ENCODE measurements at regions not wholly inside any gene's neighbourhood (a gene's known extent, or its start where the extent isn't known, plus 50 kb on each side); places are given as distances from the start of the nearest gene placed in this dataset.

GRCh38 chr4:133620555-133620954 is 471.5 kb downstream of the PCDH10 start:
- Histone ChIP-seq H3K36me3 (no peaks in the 10 kb centered on the region), H3K4me1 (no peaks in the 10 kb centered on the region), H3K27me3 (no peaks in the 10 kb centered on the region), H3K9me3 (no peaks in the 10 kb centered on the region), H3K27ac (no peak overlapping the region), H3K4me3 (no peak overlapping the region)
- TF ChIP-seq POLR2AphosphoS5 (IDR thresholded peaks at IDR 0.05) = no peak
- TF ChIP-seq, protein P1, sequence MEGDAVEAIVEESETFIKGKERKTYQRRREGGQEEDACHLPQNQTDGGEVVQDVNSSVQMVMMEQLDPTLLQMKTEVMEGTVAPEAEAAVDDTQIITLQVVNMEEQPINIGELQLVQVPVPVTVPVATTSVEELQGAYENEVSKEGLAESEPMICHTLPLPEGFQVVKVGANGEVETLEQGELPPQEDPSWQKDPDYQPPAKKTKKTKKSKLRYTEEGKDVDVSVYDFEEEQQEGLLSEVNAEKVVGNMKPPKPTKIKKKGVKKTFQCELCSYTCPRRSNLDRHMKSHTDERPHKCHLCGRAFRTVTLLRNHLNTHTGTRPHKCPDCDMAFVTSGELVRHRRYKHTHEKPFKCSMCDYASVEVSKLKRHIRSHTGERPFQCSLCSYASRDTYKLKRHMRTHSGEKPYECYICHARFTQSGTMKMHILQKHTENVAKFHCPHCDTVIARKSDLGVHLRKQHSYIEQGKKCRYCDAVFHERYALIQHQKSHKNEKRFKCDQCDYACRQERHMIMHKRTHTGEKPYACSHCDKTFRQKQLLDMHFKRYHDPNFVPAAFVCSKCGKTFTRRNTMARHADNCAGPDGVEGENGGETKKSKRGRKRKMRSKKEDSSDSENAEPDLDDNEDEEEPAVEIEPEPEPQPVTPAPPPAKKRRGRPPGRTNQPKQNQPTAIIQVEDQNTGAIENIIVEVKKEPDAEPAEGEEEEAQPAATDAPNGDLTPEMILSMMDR (IDR thresholded peaks at IDR 0.05) = no peak
- no peak for TF ChIP-seq EP300 (IDR thresholded peaks at IDR 0.05)
- TF ChIP-seq POLR2A (IDR thresholded peaks at IDR 0.05) = no peak
- 70 to 75% methylated on average over 4 of the region's 4 CpGs for WGBS, 2 donors
- intact Hi-C loops (cut with DNase I) = no loop called here
- no peak for DNase-seq

GRCh38 chr4:133618963-133619362 is 469.9 kb downstream of the PCDH10 start:
- Histone ChIP-seq H3K4me1 (no peaks in the 10 kb centered on the region), H3K36me3 (no peaks in the 10 kb centered on the region), H3K27me3 (no peaks in the 10 kb centered on the region), H3K9me3 (no peaks in the 10 kb centered on the region), H3K4me3 (no peak overlapping the region), H3K27ac (no peak overlapping the region)
- intact Hi-C loops (cut with DNase I) = no loop called here
- 73 to 88% methylated on average over 1 of the region's 1 CpG for whole genome bisulfite sequencing, 2 donors
- TF ChIP-seq, protein P1 (IDR thresholded peaks at IDR 0.05) = no peak
- TF ChIP-seq EP300 (IDR thresholded peaks at IDR 0.05) (no peak), POLR2A (IDR thresholded peaks at IDR 0.05) (no peak), POLR2AphosphoS5 (IDR thresholded peaks at IDR 0.05) (no peak)
- no peak for DNase-seq

GRCh38 chr4:133600008-133600407 is 450.9 kb downstream of the PCDH10 start:
- H3K4me1 ChIP-seq = no peaks in the 10 kb centered on the region
- 61 to 80% methylated on average over 2 of the region's 2 CpGs for WGBS, 2 donors
- intact Hi-C loops (cut with DNase I) = no loop called here
- H3K9me3 ChIP-seq = peaks cover 0 to 3% (median 0%) of the 10 kb centered on the region in 4 donors
- no peak overlapping the region for H3K27ac ChIP-seq
- no peaks in the 10 kb centered on the region for H3K36me3 ChIP-seq
- DNase-seq = no peak
- TF ChIP-seq EP300 (IDR thresholded peaks at IDR 0.05) (no peak), POLR2AphosphoS5 (IDR thresholded peaks at IDR 0.05) (no peak)
- TF ChIP-seq, protein P1 (IDR thresholded peaks at IDR 0.05) = no peak
- no peak overlapping the region for H3K4me3 ChIP-seq
- H3K27me3 ChIP-seq = no peaks in the 10 kb centered on the region

- intact Hi-C loops (cut with DNase I) = no loop called here
- H3K27me3 ChIP-seq = no peaks in the 10 kb centered on the region
- TF ChIP-seq, protein P1 (IDR thresholded peaks at IDR 0.05) = no peak
- TF ChIP-seq POLR2A (IDR thresholded peaks at IDR 0.05) (no peak), EP300 (IDR thresholded peaks at IDR 0.05) (no peak), POLR2AphosphoS5 (IDR thresholded peaks at IDR 0.05) (no peak)
- no peak overlapping the region for H3K4me3 ChIP-seq
- no peaks in the 10 kb centered on the region for H3K4me1 ChIP-seq
- H3K27ac ChIP-seq = no peak overlapping the region
- H3K9me3 ChIP-seq = no peaks in the 10 kb centered on the region
- no peak for DNase-seq
- 33 to 46% methylated on average over 6 of the region's 6 CpGs for WGBS, 2 donors
- no peaks in the 10 kb centered on the region for H3K36me3 ChIP-seq
Measured at GRCh38 chr4:133598779-133599178, 449.7 kb downstream of the PCDH10 start.

GRCh38 chr4:133597251-133597650 is 448.2 kb downstream of the PCDH10 start:
- DNase-seq = no peak
- no peak for TF ChIP-seq POLR2AphosphoS5 (IDR thresholded peaks at IDR 0.05)
- no peak for TF ChIP-seq EP300 (IDR thresholded peaks at IDR 0.05)
- TF ChIP-seq, protein P1 (IDR thresholded peaks at IDR 0.05) = no peak
- TF ChIP-seq POLR2A (IDR thresholded peaks at IDR 0.05) = no peak
- H3K27ac ChIP-seq = no peak overlapping the region
- H3K36me3 ChIP-seq = no peaks in the 10 kb centered on the region
- no peaks in the 10 kb centered on the region for H3K27me3 ChIP-seq
- H3K9me3 ChIP-seq = no peaks in the 10 kb centered on the region
- WGBS, 2 donors = 93 to 94% methylated on average over 1 of the region's 1 CpG
- H3K4me1 ChIP-seq = no peaks in the 10 kb centered on the region
- no peak overlapping the region for H3K4me3 ChIP-seq
- intact Hi-C loops (cut with DNase I) = no loop called here

All from sigmoid colon (tissue), 6 donors.